ENCODE measurements at regions not wholly inside any gene's neighbourhood (a gene's known extent, or its start where the extent isn't known, plus 50 kb on each side); places are given as distances from the start of the nearest gene placed in this dataset.
"Not testable (repeated sequence)": the region's sequence is repeated elsewhere in the genome, so short reads cannot be mapped to it uniquely, and the experiment has no call there.

DNA sequence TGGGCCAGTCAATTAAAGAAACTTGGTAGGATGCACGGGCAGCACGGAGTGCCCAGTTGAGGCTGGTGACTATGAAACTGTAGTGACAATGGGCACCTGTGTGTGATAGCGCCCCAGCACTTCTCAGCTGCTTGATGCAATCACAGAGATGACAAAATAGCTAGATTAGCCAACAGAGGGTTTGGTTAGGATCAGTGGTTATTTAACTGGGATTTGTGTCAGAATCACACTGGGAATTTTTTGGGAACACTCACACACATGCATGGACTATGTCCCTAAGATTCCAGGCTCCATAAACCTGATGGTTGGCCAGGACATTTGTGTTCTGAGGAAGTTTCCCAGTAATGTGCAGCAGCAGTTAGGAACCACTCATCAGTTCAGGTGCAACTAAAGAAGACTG is 51.2 kb upstream of the DAAM1 start:
- no peak for DNase-seq (ENCODE audit: low read depth in 1 of 2, low spot score in 1 of 2)

DNA sequence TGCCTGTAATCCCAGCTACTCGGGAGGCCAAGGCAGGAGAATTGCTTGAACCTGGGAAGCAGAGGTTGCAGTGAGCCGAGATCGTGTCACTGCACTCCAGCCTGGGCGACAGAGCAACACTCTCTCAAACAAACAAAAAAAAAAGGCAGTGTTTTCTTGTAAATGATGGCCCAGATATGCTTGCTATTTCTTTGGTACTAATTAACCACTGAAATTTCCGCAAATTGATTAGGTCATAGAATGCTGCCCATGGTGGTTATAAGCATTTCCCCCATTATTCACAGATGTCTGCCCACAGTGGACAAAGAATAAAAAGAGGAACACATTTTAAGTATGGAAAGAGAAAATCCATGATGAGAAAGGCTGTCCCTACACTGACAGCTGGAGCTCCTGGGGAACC is 49.9 kb upstream of the DAAM1 start:
- DNase-seq (ENCODE audit: low read depth in 1 of 2, low spot score in 1 of 2): not testable (repeated sequence)

All from activated CD4-positive, alpha-beta T cell treated with anti-CD3 and anti-CD28 coated beads, Interleukin-2, amount 50 U/mL, for 24 hours (primary cell).